ENCODE measurements at regions not wholly inside any gene's neighbourhood (a gene's known extent, or its start where the extent isn't known, plus 50 kb on each side); places are given as distances from the start of the nearest gene placed in this dataset.
A peak's percentile ranks its signal among the peaks of the same experiment; 100 is the strongest.

DNA sequence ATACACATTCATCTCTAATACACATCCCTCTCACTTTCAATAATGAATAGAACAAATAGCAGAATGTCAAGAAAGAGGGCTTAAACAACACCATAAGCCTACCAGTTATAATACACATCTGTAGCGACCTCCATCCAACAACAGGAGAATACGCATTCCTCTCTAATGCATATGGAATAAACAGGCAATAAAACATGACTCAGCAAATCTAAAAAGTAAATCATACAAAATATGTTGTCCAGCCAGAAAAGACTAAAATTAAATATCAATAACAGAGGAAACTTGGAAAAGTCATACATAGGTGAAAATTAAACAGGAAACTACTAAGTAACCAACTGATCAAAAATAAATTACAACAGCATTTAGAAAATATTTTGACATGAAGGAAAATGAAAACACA is 1127.5 kb upstream of the NCAM2 start:
- intact Hi-C loops (cut with DNase I): no loop called here
- DNase-seq: no peak

DNA sequence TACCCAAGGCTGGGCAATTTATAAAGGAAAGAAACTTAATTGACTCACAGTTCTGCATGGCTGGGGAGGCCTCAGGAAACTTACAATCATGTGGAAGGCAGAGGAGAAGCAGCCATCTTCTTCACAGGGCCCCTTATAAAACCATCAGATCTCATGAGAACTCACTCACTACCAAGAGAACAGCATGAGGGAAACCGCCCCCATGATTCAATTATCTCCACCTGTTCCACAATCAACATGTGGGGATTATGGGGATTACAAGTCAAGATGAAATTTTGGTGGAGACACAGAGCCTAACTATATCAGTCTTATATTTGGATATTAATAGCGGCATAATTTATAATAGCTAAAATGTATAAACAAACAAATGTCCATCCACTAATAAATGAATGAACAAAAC is 1123.7 kb upstream of the NCAM2 start:
- no peak for DNase-seq
- intact Hi-C loops (cut with DNase I): no loop called here

DNA sequence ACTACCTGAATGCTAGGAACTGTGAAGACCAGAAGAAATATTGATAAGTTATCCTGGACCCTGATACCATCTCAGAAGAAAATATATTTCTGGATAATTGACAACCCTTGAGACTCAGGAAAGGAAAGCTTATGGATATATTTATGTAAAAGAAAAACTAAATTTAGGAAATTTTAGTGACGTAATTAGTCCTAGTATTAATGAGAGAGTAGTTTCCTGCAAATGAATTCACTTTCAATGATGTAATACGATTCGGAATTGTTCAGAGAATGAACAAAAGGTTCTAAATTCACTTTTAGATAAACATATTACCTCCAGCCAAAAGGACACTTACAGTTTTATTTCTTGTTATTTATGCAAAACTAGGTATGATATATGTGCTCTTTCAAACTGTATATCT is 1120.1 kb upstream of the NCAM2 start:
- intact Hi-C loops (cut with DNase I): no loop called here
- no peak for DNase-seq

DNA sequence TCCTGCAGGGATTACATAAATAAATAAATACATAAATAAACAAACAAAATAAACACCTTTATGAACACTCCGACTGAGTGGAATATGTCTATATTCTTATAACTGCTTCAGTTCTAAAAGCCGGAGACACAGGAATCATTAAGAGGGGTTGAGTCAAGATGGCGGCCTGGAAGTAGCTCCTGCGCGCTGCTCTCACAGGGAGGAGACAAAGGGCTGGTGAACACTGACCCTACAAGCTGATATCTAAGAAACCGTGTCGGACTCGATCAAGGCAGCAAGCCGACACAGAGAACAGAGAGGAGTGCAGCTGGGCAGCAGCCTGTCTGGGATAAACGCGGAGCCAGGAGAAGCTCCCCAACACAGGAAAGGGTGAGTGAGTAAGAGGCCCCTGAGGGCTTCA is 1098.6 kb upstream of the NCAM2 start:
- DNase-seq: no peak
- intact Hi-C loops (cut with DNase I): no loop called here

DNA sequence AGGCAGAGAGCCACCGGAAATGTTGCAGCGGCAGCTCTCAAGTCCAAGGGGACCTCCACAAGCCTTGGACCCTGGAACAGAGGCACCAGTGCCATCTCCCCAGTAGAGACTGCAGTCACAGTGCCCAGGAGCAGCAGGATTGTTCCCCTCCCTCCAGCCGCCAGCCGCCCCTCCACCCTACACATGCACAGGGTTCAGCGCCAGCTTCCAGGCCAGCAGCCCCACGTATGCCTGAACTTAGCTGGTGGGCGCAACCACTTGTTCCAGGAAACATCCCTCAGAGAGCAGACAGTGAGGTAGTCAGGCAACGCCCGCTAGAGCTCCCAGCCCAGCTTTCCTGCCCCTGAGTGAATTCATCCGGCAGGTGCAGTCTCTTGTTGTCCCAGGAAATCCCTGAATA is 1098.1 kb upstream of the NCAM2 start:
- no peak for DNase-seq
- intact Hi-C loops (cut with DNase I): no loop called here

DNA sequence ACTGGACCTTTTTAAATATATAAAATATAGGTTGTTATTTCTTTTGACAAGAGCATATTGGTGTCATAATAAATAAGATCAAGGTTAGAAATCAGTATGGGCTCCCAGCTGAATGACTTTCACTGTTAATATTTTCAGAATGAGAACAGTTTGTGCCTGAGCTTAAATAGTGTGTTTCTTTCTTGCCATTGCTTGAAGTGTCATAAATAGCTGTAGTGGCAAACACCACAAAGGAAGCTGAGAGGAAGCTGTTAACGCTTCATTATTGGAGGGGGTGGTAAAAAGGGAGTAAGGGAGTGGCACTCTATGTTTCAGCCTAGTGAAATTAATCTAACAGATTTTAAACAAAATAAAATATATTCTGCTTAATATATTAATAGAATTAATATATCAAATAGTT is 1089.8 kb upstream of the NCAM2 start:
- intact Hi-C loops (cut with DNase I): no loop called here
- DNase-seq: no peak

DNA sequence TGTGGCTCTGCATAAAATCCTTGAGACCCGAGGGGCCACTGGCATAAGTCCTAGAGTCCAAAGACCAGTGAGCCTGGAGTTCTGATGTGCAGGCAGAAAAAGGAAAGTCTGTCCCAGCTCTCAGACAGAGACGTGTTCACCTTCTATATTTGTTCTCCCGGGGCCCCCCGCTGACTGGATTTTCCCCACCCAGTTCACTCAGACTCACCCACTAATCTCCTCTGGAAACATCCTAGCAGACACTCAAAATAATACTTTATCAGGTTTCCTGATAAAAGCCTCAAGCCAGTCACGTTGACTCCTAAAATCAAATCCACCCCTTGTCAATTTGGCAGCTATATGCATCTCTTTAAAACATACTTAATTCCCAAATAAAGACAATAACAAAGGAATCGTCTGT is 1084.2 kb upstream of the NCAM2 start:
- intact Hi-C loops (cut with DNase I): no loop called here

DNA sequence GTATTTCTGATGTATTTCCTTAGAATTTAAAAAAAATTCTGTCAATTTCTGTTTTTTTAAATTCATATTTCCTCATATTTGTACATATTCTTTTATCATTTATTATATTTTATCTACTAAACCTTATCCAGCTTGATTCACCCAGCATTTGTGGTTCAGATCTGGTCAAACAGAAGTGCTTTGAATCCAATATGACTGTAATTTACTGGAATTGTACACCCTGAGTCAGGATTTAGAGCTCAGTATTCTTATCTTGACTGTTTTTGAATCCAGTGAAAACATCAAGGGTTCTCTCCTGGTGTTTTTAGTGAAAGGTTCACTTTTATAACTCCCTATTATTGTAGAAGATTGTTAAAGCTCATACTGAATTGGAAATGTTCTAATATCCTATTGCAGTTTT is 1077.0 kb upstream of the NCAM2 start:
- intact Hi-C loops (cut with DNase I): no loop called here
- DNase-seq: no peak

More for the DNA sequence above, 1084.2 kb upstream of the NCAM2 start:
- DNase-seq: no peak

DNA sequence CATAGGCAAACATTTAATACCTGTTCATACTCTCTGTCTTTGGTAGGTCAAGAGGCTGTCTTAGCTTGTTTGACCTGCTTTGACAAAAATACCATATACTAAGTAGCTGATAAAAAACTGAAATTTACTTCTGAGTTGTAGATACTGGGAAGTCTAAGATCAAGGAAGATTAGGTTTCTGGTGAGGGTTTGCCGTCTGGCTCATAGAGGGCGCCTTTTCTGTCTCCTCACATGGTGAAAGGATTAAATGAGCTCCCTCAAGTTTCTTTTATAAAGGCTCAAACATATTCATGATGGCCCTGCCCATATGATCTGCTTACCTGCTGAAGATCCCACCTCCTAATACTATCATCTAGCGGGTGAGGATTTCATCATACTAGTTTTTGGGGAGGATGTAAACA is 1076.1 kb upstream of the NCAM2 start:
- no peak for DNase-seq
- intact Hi-C loops (cut with DNase I): no loop called here

DNA sequence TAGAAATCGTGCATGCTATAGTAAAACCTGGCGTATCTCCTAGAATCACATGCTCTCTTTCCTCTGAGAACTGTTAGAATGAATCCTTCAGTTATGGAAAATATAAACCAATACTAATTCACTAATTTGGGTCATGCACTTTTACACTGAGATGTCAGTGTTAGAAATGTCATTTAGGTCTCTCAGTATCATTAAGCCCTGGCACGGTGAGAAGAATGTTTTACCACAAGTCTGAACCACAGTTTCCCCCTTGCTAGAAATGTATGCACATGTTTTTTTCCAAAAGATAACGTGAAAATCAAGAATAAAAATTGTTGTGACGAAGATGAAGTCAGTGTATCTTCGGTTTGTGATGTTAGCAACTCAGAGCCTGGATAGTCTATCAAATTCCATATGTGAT is 1062.7 kb upstream of the NCAM2 start:
- intact Hi-C loops (cut with DNase I): no loop called here
- DNase-seq: no peak

DNA sequence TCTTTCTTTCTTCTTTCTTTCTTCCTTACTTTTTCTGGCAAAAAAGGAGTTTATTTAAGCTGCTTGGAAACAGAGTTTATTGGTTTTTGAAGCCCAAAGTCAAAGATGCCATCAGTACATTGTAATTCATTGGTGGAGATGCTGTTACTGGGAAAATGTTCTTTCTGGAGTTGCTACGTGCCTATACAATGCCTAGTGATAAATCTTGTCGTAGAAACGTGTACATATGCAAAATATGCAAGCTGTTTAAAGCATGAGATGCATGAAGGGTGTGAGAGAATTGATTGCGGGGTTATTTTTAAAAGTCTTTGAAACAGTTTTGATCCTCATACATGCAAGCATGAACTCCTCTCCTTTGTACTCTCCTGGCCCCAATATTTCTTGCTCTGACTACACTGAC is 1060.6 kb upstream of the NCAM2 start:
- no peak for DNase-seq
- intact Hi-C loops (cut with DNase I): no loop called here

DNA sequence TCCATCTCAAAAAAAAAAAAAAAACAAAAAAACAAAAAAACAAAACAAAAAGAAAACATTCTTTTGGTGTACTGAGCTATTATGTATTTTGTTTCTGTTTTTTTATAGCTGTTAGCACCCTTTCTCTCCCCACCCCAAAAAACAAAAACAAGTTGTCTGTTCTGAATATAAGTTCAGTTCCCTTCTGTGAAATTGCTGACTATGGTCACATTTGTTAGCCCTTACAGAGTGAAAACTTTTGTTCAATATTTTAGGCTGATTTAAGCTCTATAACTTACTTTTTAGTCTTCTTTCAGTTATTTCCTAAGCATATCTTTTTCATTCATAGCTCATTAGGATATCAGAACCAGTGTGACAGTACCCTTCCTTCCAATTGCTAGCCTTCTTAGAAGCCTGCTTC is 1056.6 kb upstream of the NCAM2 start:
- DNase-seq: no peak
- intact Hi-C loops (cut with DNase I): no loop called here

DNA sequence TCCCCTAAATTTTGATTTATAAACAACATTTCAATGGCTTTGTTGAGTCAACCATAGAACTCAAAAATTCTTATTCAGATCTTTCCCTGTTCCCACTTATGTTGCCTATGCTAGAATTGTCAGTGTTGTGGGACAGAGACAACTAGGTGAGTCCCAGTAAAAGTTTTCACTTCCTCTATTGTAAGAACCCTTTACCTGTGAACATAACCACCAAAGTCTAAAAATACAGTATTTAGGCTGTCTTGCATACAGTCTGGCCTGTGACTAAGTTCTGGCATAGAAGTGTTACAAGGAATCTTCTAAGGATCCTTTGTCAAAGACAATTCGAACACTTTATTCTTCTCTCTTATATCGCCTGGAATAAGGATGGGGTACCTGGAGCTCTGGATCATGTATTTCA is 1047.9 kb upstream of the NCAM2 start:
- DNase-seq: no peak

DNA sequence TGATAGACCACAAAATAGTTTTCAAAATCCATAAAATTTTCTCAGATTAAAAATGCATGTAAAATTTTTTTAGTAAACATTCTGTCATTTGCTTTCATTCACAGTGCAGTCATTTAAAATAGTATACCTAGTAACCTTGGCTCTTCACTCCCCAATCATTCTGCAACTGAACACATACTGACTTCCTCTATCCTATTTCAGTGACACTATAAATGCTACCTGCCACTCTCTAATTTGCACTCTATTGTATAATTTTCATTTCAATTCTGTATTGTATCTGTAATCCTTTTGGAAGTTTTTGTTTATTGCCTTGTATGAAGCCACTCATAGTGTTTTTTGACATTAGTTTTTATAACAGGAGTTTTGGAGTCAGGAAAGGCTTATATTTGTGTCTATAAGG is 1029.1 kb upstream of the NCAM2 start:
- no peak for DNase-seq

More for the DNA sequence above, 1047.9 kb upstream of the NCAM2 start:
- intact Hi-C loops (cut with DNase I): no loop called here

DNA sequence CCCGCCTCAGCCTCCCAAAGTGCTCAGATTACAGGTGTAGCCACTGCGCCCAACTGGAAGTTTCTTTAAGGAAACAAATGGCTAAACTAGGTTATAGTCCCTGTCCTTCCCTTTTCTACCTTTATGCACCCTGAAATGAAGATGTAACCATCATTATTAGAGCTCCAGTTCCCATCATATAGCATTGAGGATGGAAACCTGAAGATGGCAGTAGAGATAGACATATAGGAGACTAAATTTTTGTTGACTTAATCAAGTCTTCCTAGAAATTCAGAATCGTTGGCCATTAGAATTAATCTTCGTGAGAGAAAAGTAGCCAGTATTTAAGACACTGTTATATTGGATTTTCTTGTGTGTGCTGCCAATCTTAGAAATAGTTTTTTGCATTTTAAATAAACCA is 1016.3 kb upstream of the NCAM2 start:
- intact Hi-C loops (cut with DNase I): no loop called here
- no peak for DNase-seq

More for the DNA sequence above, 1029.1 kb upstream of the NCAM2 start:
- intact Hi-C loops (cut with DNase I): no loop called here

DNA sequence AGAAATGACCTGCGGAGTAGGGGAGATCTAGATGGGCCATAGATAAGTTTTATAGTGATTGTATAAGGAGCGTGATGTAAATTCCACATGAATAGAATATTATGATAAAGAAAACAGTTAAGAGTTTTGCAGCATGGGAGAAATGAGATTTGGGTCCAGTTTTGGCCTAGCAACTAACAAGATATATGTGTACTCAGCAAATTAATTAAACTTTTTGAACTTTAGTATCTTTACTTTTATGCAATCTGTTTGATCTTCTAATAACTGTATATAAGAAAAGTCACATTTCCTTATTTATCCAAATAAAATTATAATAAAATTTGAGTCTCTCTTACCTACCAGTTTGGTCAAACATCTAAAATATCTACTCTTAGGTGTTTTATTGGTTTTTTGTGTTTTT is 1011.8 kb upstream of the NCAM2 start:
- intact Hi-C loops (cut with DNase I): no loop called here
- no peak for DNase-seq

DNA sequence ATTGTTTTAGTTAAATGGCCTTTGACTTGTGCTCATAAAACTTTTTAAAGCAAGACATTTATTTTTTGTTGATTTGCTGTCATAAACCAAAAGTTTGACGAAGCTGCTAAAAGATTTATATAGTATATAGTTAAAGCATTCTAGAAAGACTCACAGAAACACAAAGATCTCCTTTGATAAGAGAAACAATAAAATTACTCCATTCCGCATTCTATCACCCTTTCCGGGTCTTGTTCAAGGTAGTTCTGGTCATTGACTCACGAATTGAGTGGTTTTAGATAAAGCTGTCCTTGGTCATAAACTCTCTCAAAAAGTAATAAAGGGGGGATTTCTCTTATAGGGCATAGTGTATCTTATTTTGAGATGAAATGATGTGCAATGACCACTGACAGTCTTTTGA is 1010.5 kb upstream of the NCAM2 start:
- intact Hi-C loops (cut with DNase I): no loop called here
- no peak for DNase-seq

DNA sequence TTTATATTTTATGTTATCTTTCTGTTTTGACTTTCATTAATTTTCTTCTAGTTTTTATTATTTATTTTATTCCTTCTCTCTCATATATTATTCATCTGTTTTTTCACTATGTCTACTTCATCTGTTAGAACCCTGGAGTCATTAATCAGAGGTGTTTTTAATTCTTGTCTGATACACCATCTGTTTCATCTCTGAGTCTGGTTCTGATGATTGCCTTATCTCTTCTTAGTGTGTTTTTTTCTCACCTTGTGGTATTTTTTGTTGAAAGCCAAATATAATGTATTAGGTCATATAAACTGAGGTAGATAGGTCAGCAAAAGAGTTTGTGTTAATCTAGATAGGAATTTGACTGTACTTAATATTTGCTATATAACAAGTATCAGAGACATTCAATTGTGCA is 1005.7 kb upstream of the NCAM2 start:
- intact Hi-C loops (cut with DNase I): no loop called here
- no peak for DNase-seq

DNA sequence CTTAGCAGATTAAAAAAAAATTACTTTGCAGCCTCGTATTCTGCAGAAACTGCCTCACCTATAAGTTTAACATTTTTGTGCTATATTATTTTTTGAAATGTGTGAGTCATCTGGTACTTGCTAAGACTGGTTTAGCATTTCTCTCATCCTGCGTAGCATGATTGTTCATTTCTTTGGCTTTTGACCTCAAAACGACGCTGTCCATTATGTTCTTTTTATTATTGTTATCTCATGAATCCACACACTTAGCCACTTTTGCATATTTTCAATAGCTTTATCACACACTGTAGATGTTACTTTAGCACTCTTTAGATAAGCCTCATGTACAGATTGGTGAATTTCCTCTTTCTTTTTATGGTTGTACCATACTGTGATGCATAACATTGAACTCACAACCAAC is 1004.9 kb upstream of the NCAM2 start:
- intact Hi-C loops (cut with DNase I): no loop called here
- no peak for DNase-seq

DNA sequence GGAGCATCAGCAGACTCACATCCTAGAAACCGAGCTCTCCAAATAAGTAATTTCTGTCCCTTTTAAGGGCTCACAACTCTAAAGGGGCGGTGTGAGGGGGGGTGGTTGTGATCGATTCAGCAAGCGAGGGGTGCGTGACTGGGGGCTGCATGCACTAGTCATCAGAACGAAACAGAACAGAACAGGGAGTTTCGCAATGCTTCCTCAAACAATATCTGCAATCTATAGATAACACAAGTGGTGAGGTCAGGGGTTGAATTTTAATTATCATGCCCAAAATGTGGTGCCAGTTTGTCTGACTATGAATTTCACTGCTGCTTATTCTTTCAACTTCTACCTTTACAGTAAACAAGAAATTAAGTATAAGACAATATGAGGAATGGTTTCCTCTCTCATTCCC is 1003.0 kb upstream of the NCAM2 start:
- intact Hi-C loops (cut with DNase I): no loop called here
- DNase-seq: no peak

DNA sequence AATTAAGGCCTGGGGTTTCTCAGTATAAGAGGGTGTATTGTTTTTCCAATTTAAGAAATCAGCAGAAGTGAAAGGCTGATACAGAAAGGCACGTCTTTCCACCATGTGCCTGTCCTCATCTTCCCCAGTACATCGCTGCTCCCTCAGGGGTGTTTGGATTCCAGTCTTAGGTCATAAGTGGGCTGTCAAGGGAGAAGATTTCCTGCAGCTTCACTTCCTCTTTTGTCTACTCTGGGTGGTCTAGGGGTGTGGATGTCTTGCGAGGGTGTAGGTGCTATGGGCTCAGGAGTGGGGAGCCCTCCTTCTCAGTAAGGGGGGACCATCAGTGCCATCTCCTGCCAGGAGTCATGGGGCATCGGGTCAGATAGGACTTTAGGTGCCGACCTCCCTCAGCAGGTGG is 999.8 kb upstream of the NCAM2 start:
- DNase-seq: no peak
- intact Hi-C loops (cut with DNase I): no loop called here

DNA sequence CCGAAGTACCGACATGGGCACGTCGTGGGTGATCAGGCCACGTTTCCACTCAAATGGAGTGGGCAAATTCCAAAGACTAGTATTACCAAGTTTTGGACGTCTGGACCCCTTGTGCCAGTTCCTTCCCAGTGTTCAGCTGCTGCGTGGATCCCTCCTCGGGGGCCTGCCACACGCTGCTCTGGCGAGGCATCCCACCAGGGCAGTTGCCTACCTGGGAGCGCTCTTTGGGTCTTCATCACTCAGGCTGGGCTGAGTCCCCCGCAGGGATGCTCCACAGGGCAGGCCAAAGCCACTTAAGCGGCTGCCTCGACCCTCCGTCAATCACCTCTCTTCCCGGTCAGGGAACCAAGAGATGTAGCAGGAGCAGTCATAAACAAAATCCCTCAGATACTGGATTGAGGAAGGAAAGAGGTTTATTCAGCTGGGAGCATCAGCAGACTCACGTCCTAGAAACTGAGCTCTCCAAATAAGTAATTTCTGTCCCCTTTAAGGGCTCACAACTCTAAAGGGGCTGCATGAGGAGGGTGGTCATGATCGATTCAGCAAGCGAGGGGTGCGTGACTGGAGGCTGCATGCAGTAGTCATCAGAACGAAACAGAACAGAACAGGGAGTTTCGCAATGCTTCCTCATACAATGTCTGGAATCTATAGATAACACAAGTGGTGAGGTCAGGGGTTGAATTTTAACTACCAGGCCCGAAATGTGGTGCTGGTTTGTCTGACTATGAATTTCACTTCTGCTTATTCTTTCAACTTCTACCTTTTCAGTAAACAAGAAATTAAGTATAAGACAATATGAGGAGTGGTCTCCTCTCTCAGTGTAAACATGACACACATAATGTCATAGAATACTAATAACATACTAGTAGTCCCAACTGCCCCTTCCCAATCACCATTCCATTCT is 998.6 kb upstream of the NCAM2 start:
- intact Hi-C loops (cut with DNase I): no loop called here

DNA sequence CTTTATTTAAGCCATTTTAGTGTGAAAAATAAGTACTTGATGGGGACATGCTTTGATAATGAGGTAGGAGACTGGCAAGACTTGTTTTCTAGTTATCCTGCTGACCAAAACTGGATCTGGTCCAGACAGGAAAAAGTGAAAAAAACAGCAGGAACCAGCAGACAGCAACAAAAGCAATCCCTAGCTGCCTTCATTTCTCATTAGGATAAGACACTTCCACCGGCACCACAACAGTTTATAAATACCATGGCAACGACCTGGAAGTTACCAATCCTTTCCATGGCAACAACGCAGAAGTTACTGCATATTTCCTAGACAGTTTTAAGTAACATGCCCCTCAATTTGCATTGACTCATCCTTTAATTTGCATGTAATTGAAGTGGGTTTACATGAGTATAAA is 993.8 kb upstream of the NCAM2 start:
- DNase-seq: no peak
- intact Hi-C loops (cut with DNase I): no loop called here

More for the DNA sequence above, 998.6 kb upstream of the NCAM2 start:
- peak in 1 of 10 donors; percentile 32 for DNase-seq
